ENCODE measurements at regions not wholly inside any gene's neighbourhood (a gene's known extent, or its start where the extent isn't known, plus 50 kb on each side); places are given as distances from the start of the nearest gene placed in this dataset.
"Not testable (repeated sequence)": the region's sequence is repeated elsewhere in the genome, so short reads cannot be mapped to it uniquely, and the experiment has no call there.

- TF ChIP-seq, protein P1, sequence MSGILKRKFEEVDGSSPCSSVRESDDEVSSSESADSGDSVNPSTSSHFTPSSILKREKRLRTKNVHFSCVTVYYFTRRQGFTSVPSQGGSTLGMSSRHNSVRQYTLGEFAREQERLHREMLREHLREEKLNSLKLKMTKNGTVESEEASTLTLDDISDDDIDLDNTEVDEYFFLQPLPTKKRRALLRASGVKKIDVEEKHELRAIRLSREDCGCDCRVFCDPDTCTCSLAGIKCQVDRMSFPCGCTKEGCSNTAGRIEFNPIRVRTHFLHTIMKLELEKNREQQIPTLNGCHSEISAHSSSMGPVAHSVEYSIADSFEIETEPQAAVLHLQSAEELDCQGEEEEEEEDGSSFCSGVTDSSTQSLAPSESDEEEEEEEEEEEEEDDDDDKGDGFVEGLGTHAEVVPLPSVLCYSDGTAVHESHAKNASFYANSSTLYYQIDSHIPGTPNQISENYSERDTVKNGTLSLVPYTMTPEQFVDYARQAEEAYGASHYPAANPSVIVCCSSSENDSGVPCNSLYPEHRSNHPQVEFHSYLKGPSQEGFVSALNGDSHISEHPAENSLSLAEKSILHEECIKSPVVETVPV (CRISPR knock-in tag; IDR thresholded peaks at IDR 0.05): no peak
- no peak for TF ChIP-seq TOX (CRISPR knock-in tag; IDR thresholded peaks at IDR 0.05; ENCODE audit: borderline replicate concordance)
- TF ChIP-seq ZNF70 (CRISPR knock-in tag; IDR thresholded peaks at IDR 0.05): no peak
- no peak for TF ChIP-seq ZFP3 (CRISPR knock-in tag; IDR thresholded peaks at IDR 0.05)
- TF ChIP-seq ESRRG (CRISPR knock-in tag; IDR thresholded peaks at IDR 0.05): no peak
- no peak for TF ChIP-seq ZNF8 (CRISPR knock-in tag; IDR thresholded peaks at IDR 0.05)
- TF ChIP-seq TCF4 (CRISPR knock-in tag; IDR thresholded peaks at IDR 0.05; ENCODE audit: borderline replicate concordance): no peak
- TF ChIP-seq CSDC2 (CRISPR knock-in tag; IDR thresholded peaks at IDR 0.05): no peak
- TF ChIP-seq ZC3H10 (CRISPR knock-in tag; IDR thresholded peaks at IDR 0.05): no peak
- no peak for TF ChIP-seq POU6F1 (CRISPR knock-in tag; IDR thresholded peaks at IDR 0.05; ENCODE audit: borderline replicate concordance, low read depth)
Measured at GRCh38 chr2:95698146-95698545, 106.3 kb downstream of the TRIM43 start (continued).

GRCh38 chr2:95699201-95700184, 107.7 kb downstream of the TRIM43 start:
- ATAC-seq: not testable (repeated sequence)

DNA sequence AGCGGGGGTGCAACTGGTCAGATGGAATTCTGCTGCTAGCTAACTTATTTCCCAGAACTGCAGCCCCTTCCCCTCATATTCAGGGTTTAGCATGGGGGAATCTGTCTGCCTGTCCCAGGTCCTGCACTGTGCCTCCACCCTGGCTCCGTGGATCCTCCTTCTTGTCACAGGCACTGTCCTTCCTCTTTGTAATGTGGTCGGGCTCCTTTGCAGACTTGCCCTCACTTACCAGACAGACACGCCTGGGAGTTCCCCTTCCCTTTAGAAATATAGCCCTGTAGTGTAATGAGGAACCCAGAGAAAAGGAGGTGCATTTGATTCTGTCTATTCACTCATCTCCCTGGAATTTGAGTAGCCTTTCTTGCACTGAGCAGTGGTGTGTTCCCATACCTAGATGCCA, 108.7 kb downstream of the TRIM43 start:
- TF ChIP-seq ZNF8 (CRISPR knock-in tag; IDR thresholded peaks at IDR 0.05) (no peak), TSHZ2 (CRISPR knock-in tag; IDR thresholded peaks at IDR 0.05) (no peak), CREB5 (CRISPR knock-in tag; IDR thresholded peaks at IDR 0.05; ENCODE audit: low read depth) (no peak), ISL1 (CRISPR knock-in tag; IDR thresholded peaks at IDR 0.05) (no peak), BACH2 (CRISPR knock-in tag; IDR thresholded peaks at IDR 0.05; ENCODE audit: borderline replicate concordance) (no peak), GLIS3 (CRISPR knock-in tag; IDR thresholded peaks at IDR 0.05) (no peak), PPARA (CRISPR knock-in tag; IDR thresholded peaks at IDR 0.05; ENCODE audit: borderline replicate concordance) (no peak), ZFP3 (CRISPR knock-in tag; IDR thresholded peaks at IDR 0.05) (no peak), ESRRG (CRISPR knock-in tag; IDR thresholded peaks at IDR 0.05) (no peak), OSR1 (CRISPR knock-in tag; IDR thresholded peaks at IDR 0.05) (no peak), ARNTL (CRISPR knock-in tag; IDR thresholded peaks at IDR 0.05; ENCODE audit: borderline replicate concordance, low read depth) (no peak), TCF4 (CRISPR knock-in tag; IDR thresholded peaks at IDR 0.05; ENCODE audit: borderline replicate concordance) (no peak), POU6F1 (CRISPR knock-in tag; IDR thresholded peaks at IDR 0.05; ENCODE audit: borderline replicate concordance, low read depth) (no peak), CSDC2 (CRISPR knock-in tag; IDR thresholded peaks at IDR 0.05) (no peak)
- ATAC-seq: peak; percentile 54
